A549 (cell line): ENCODE measurements at regions not wholly inside any gene's neighbourhood (a gene's known extent, or its start where the extent isn't known, plus 50 kb on each side); places are given as distances from the start of the nearest gene placed in this dataset.

Experiments
- ATAC-seq, 2 experiments: fragments of 200-7000 bp in 1 of 2; fragments of >200 bp in 1 of 2; cut with Nextera tagmentation in 1 of 2; cut with Tn5 transposase in 1 of 2; 3 replicates each; pipeline versions ENCODE4 v1.8.0 to v1.9.1; 2018 to 2020; ENCODE audit warnings: mild to moderate bottlenecking in 1 of 2, moderate library complexity in 1 of 2
- CTCF ChIA-PET: fragments of 300-600 bp; sonication (Branson Sonifier 250); formaldehyde crosslinking; extraction: SDS; loops from one replicate; lab custom pipeline; 2021; ENCODE audit warnings: antibody characterized with exemption, inconsistent platforms; lab: Yijun Ruan, JAX
- POLR2A ChIA-PET: fragments of 350-600 bp; formaldehyde crosslinking; extraction: SDS; loops from one replicate; lab custom pipeline; 2021; ENCODE audit warnings: antibody characterized with exemption, inconsistent platforms; lab: Yijun Ruan, JAX
- DNase-seq, 2 experiments: peaks; one replicate each; pipeline versions ENCODE4 v3.0.0 to v3.0.0-alpha.2; 2011 to 2016; ENCODE audit warnings: low read depth in 1 of 2, low spot score in 1 of 2
- FAIRE-seq: peaks from 2 replicates; lab custom pipeline; 2011; peaks lifted over from hg19 to GRCh38; lab: Jason Lieb, UNC
- H3K27ac ChIP-seq, 2 experiments: fragments of >200 bp; sonication (Bioruptor Twin); formaldehyde crosslinking; 3 replicates each; pipeline ENCODE4 v1.5.1; 2016 to 2017
- H3K4me1 ChIP-seq: fragments of >200 bp; sonication (Bioruptor Twin); formaldehyde crosslinking; 3 replicates; pipeline ENCODE4 v1.6.1; 2016
- H3K4me2 ChIP-seq: fragments of >200 bp; sonication (Bioruptor Twin); formaldehyde crosslinking; 3 replicates; pipeline ENCODE4 v1.6.1; 2016
- H3K4me3 ChIP-seq: fragments of >200 bp; sonication (Bioruptor Twin); formaldehyde crosslinking; 3 replicates; pipeline ENCODE4 v1.5.1; 2016
- H3K9me3 ChIP-seq: fragments of >200 bp; sonication (Bioruptor Twin); formaldehyde crosslinking; 3 replicates; pipeline ENCODE4 v1.6.1; 2016
- CHD4 ChIP-seq: fragments of 200-600 bp; sonication (generic); IDR thresholded peaks from 2 replicates; pipeline ENCODE4 v1.6.1; 2016; ENCODE audit warnings: antibody characterized with exemption, mild to moderate bottlenecking, borderline replicate concordance
- EHMT2 ChIP-seq: fragments of 200-600 bp; sonication (generic); IDR thresholded peaks from 2 replicates; pipeline ENCODE4 v1.6.1; 2016; ENCODE audit warnings: antibody characterized with exemption, low read depth, mild to moderate bottlenecking, moderate library complexity
- EP300 ChIP-seq, 2 experiments: fragments of >200 bp; sonication (Bioruptor Twin); formaldehyde crosslinking; IDR thresholded peaks; 2 replicates in 1 of 2; 3 replicates in 1 of 2; pipeline ENCODE4 v1.6.1; 2016 to 2017
- FOSB ChIP-seq: fragments of 250-450 bp; sonication (Bioruptor Pico); IDR thresholded peaks from 2 replicates; pipeline ENCODE4 v1.5.0; 2020; ENCODE audit warnings: mild to moderate bottlenecking, moderate library complexity
- FOSL2 ChIP-seq, 2 experiments: fragments of 450-650 bp in 1 of 2; fragments of >200 bp in 1 of 2; sonication (Bioruptor Twin) in 1 of 2; formaldehyde crosslinking; IDR thresholded peaks; 2 replicates each; pipeline versions ENCODE4 v1.5.0 to v1.6.1; 2016 to 2020; ENCODE audit warnings: mild to moderate bottlenecking in 1 of 2, moderate library complexity in 1 of 2
- HDAC2 ChIP-seq: fragments of 200-600 bp; sonication (generic); IDR thresholded peaks from 2 replicates; pipeline ENCODE4 v1.6.1; 2016
- HOXA7 ChIP-seq: fragments of 250-450 bp; sonication (Bioruptor Pico); IDR thresholded peaks from 2 replicates; pipeline ENCODE4 v1.5.0; 2020; ENCODE audit warnings: mild to moderate bottlenecking, moderate library complexity
- NPAS2 ChIP-seq: fragments of 250-450 bp; sonication (Bioruptor Pico); IDR thresholded peaks from 2 replicates; pipeline ENCODE4 v1.8.0; 2022; ENCODE audit warnings: mild to moderate bottlenecking, moderate library complexity, borderline replicate concordance
- POLR2AphosphoS2 ChIP-seq: conservative IDR thresholded peaks from 2 replicates; pipeline ENCODE4 v1.6.1; 2012; ENCODE audit warnings: low read length, improper control_type of control experiment, inconsistent platforms
- RARB ChIP-seq: fragments of 250-450 bp; sonication (Bioruptor Pico); IDR thresholded peaks from 2 replicates; pipeline ENCODE4 v1.8.0; 2021; ENCODE audit warnings: mild to moderate bottlenecking, moderate library complexity
- ZFP36 ChIP-seq: fragments of 450-650 bp; IDR thresholded peaks from 2 replicates; pipeline ENCODE4 v1.6.1; 2014; ENCODE audit warnings: borderline replicate concordance; ENCODE audit not compliant: partially characterized antibody
- ZSCAN20 ChIP-seq: fragments of 250-450 bp; sonication (Bioruptor Pico); IDR thresholded peaks from 2 replicates; pipeline ENCODE4 v1.8.0; 2022; ENCODE audit warnings: mild to moderate bottlenecking, moderate library complexity
- WGBS: methylation state at CpG from one replicate; pipeline ENCODE4 v1.1.6; 2017; ENCODE audit errors: missing lambda C conversion rate; 5-methylcytosine and 5-hydroxymethylcytosine counted together
- TF ChIP-seq, protein P1 (sequence below): fragments of 250-450 bp; sonication (Bioruptor Pico); IDR thresholded peaks from 2 replicates; pipeline ENCODE4 v1.5.0; 2021; ENCODE audit warnings: mild to moderate bottlenecking, moderate library complexity, borderline replicate concordance
- TF ChIP-seq, protein P2 (sequence below): IDR thresholded peaks from 2 replicates; pipeline ENCODE4 v1.6.1; 2012; ENCODE audit warnings: low read depth, borderline replicate concordance
- TF ChIP-seq, protein P3 (sequence below): fragments of >200 bp; sonication (Bioruptor Twin); formaldehyde crosslinking; IDR thresholded peaks from 3 replicates; pipeline ENCODE4 v1.6.1; 2016
- TF ChIP-seq, protein P4 (sequence below): fragments of 250-450 bp; sonication (Bioruptor Pico); IDR thresholded peaks from 2 replicates; pipeline ENCODE4 v1.5.0; 2020; ENCODE audit warnings: low read depth, mild to moderate bottlenecking, moderate library complexity
- TF ChIP-seq, protein P5 (sequence below): fragments of 200-600 bp; sonication (generic); IDR thresholded peaks from 2 replicates; pipeline ENCODE4 v1.6.1; 2016; ENCODE audit warnings: antibody characterized with exemption, mild to moderate bottlenecking, moderate library complexity
- TF ChIP-seq, protein P6 (sequence below): fragments of 450-650 bp; IDR thresholded peaks from 2 replicates; pipeline ENCODE4 v1.6.1; 2014; ENCODE audit warnings: antibody characterized with exemption
- TF ChIP-seq, protein P7 (sequence below): fragments of 150-350 bp; IDR thresholded peaks from 2 replicates; pipeline ENCODE4 v1.6.1; 2014; ENCODE audit warnings: low read depth, mild to moderate bottlenecking, low read length

DNA sequence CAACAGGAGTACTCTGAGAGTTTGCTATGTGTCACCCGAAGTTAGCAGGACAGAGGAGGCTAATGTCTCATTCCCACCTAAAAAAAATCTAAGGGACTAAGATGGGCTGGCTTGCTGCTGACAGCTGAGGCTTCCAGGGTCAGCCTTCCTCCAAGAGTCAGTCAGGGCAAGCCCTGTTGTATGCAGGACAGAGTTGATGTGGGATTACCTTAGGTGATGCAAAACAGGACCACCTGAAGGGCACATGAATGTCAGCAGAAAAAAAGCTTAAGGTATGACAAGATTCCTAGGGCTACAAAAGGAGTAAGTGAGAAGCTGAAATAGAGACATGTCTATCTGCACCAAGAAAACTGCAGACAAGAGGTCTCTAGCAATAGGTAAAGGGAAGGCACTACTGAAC lies 151.5 kb downstream of the NHLRC3 start:
- no peak for DNase-seq
- FAIRE-seq: no peak
- ATAC-seq: no peak
- WGBS: 0% methylated on average over 1 of the region's 1 CpG
- no peak overlapping the region for H3K4me2 ChIP-seq
- no peak overlapping the region for H3K4me3 ChIP-seq
- POLR2A ChIA-PET: no interaction called here
- no peaks in the 10 kb centered on the region for H3K4me1 ChIP-seq
- H3K27ac ChIP-seq: no peak overlapping the region
- H3K9me3 ChIP-seq: no peaks in the 10 kb centered on the region
- TF ChIP-seq CHD4 (no peak), HOXA7 (no peak), FOSL2 (IDR thresholded peaks at IDR 0.05) (no peak), FOSL2 (CRISPR knock-in tag; IDR thresholded peaks at IDR 0.05) (no peak), NPAS2 (CRISPR knock-in tag) (no peak), ZFP36 (no peak), FOSB (CRISPR knock-in tag) (no peak)
- TF ChIP-seq, protein P1, sequence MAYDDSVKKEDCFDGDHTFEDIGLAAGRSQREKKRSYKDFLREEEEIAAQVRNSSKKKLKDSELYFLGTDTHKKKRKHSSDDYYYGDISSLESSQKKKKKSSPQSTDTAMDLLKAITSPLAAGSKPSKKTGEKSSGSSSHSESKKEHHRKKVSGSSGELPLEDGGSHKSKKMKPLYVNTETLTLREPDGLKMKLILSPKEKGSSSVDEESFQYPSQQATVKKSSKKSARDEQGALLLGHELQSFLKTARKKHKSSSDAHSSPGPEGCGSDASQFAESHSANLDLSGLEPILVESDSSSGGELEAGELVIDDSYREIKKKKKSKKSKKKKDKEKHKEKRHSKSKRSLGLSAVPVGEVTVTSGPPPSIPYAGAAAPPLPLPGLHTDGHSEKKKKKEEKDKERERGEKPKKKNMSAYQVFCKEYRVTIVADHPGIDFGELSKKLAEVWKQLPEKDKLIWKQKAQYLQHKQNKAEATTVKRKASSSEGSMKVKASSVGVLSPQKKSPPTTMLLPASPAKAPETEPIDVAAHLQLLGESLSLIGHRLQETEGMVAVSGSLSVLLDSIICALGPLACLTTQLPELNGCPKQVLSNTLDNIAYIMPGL (CRISPR knock-in tag): no peak
- TF ChIP-seq, protein P2, sequence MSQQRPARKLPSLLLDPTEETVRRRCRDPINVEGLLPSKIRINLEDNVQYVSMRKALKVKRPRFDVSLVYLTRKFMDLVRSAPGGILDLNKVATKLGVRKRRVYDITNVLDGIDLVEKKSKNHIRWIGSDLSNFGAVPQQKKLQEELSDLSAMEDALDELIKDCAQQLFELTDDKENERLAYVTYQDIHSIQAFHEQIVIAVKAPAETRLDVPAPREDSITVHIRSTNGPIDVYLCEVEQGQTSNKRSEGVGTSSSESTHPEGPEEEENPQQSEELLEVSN: no peak
- TF ChIP-seq, protein P3, sequence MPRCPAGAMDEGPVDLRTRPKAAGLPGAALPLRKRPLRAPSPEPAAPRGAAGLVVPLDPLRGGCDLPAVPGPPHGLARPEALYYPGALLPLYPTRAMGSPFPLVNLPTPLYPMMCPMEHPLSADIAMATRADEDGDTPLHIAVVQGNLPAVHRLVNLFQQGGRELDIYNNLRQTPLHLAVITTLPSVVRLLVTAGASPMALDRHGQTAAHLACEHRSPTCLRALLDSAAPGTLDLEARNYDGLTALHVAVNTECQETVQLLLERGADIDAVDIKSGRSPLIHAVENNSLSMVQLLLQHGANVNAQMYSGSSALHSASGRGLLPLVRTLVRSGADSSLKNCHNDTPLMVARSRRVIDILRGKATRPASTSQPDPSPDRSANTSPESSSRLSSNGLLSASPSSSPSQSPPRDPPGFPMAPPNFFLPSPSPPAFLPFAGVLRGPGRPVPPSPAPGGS: no peak
- TF ChIP-seq, protein P4, sequence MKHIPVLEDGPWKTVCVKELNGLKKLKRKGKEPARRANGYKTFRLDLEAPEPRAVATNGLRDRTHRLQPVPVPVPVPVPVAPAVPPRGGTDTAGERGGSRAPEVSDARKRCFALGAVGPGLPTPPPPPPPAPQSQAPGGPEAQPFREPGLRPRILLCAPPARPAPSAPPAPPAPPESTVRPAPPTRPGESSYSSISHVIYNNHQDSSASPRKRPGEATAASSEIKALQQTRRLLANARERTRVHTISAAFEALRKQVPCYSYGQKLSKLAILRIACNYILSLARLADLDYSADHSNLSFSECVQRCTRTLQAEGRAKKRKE (CRISPR knock-in tag): no peak
- TF ChIP-seq, protein P5, sequence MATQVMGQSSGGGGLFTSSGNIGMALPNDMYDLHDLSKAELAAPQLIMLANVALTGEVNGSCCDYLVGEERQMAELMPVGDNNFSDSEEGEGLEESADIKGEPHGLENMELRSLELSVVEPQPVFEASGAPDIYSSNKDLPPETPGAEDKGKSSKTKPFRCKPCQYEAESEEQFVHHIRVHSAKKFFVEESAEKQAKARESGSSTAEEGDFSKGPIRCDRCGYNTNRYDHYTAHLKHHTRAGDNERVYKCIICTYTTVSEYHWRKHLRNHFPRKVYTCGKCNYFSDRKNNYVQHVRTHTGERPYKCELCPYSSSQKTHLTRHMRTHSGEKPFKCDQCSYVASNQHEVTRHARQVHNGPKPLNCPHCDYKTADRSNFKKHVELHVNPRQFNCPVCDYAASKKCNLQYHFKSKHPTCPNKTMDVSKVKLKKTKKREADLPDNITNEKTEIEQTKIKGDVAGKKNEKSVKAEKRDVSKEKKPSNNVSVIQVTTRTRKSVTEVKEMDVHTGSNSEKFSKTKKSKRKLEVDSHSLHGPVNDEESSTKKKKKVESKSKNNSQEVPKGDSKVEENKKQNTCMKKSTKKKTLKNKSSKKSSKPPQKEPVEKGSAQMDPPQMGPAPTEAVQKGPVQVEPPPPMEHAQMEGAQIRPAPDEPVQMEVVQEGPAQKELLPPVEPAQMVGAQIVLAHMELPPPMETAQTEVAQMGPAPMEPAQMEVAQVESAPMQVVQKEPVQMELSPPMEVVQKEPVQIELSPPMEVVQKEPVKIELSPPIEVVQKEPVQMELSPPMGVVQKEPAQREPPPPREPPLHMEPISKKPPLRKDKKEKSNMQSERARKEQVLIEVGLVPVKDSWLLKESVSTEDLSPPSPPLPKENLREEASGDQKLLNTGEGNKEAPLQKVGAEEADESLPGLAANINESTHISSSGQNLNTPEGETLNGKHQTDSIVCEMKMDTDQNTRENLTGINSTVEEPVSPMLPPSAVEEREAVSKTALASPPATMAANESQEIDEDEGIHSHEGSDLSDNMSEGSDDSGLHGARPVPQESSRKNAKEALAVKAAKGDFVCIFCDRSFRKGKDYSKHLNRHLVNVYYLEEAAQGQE: no peak
- CTCF ChIA-PET: interaction anchor here (0.7 kb wide), 1 partner anchor 20 kb away, joined by 3 read pairs; no protein-coding TSS in a partner anchor

DNA sequence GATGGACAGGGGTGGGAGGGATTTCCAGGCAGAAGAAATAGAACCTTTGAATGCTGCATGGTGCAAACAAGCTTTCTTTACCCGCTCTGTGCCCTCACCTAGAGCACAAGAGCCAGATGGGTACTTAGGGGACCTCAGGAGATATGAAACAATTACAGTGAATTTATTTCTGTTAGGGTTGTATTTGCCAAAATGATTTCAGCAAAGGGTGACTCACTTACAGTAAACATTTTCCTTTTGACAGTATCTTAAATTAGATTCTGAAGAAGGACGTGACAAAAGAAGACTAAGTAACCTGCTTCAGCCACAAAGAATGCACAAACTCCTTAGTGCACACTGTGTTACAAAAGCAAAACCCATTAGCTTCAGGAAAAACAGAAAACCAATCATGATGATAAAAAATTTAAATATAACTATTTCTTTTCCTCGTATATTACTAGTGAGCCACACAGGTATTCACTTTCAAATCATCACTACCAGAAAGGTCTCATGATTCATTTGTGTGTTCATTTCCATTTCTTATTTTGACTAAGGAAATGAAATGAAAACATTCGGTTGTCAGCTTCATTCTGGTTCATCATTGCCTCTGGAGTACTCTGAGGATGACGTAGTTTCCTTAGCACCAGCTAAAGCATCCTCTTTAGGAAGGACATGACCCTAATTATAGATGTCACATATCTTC lies 158.8 kb downstream of the NHLRC3 start:
- no peaks in the 10 kb centered on the region for H3K9me3 ChIP-seq
- DNase-seq: no peak
- WGBS: 2% methylated on average over 5 of the region's 5 CpGs
- TF ChIP-seq EP300 (IDR thresholded peaks at IDR 0.05): no peak
- TF ChIP-seq ZSCAN20: no peak
- TF ChIP-seq, protein P6, sequence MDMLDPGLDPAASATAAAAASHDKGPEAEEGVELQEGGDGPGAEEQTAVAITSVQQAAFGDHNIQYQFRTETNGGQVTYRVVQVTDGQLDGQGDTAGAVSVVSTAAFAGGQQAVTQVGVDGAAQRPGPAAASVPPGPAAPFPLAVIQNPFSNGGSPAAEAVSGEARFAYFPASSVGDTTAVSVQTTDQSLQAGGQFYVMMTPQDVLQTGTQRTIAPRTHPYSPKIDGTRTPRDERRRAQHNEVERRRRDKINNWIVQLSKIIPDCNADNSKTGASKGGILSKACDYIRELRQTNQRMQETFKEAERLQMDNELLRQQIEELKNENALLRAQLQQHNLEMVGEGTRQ: no peak
- TF ChIP-seq, protein P7, sequence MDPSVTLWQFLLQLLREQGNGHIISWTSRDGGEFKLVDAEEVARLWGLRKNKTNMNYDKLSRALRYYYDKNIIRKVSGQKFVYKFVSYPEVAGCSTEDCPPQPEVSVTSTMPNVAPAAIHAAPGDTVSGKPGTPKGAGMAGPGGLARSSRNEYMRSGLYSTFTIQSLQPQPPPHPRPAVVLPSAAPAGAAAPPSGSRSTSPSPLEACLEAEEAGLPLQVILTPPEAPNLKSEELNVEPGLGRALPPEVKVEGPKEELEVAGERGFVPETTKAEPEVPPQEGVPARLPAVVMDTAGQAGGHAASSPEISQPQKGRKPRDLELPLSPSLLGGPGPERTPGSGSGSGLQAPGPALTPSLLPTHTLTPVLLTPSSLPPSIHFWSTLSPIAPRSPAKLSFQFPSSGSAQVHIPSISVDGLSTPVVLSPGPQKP: no peak
- no peak for TF ChIP-seq HDAC2
- no peak for TF ChIP-seq RARB (CRISPR knock-in tag)
- TF ChIP-seq EHMT2: no peak
- TF ChIP-seq POLR2AphosphoS2: no peak
- TF ChIP-seq, protein P4 (CRISPR knock-in tag): no peak
- TF ChIP-seq, all 56 proteins: peak for 0
- H3K27ac ChIP-seq: no peak overlapping the region
- no peaks in the 10 kb centered on the region for H3K4me1 ChIP-seq
- H3K4me2 ChIP-seq: no peak overlapping the region
- no peak for FAIRE-seq
- ChIA-PET CTCF (no interaction called here), POLR2A (no interaction called here)
- no peak overlapping the region for H3K4me3 ChIP-seq
- no peak for ATAC-seq
